Heart left ventricle (tissue), 13 donors: ENCODE measurements at regions not wholly inside any gene's neighbourhood (a gene's known extent, or its start where the extent isn't known, plus 50 kb on each side); places are given as distances from the start of the nearest gene placed in this dataset.

Experiments used
- CTCF ChIP-seq, 12 donors: fragments of 200-600 bp; sonication (generic) in 4 of 12; IDR thresholded peaks; one replicate each; pipeline versions ENCODE4 v1.5.0 to v1.8.0; 2018 to 2022; ENCODE audit warnings: antibody characterized with exemption in 12 of 12, mild to moderate bottlenecking in 5 of 12
- POLR2A ChIP-seq, 2 donors: fragments of 450-650 bp; IDR thresholded peaks; one replicate each; pipeline ENCODE4 v1.6.1; 2017; ENCODE audit warnings: antibody characterized with exemption in 2 of 2, mild to moderate bottlenecking in 2 of 2, moderate library complexity in 2 of 2
- donor health status: ischemic (EF 13 %, LVEDD 7.1; RV severe dilation, severe dysfunction).
- donor health status: DM: no; HTN: yes; CAD: no.
- donor health status: DM: no; HTN: no; CAD: no.
- donor health status: ischemic (EF 25% LVEDD 6.9; RV normal size, moderate dysfunction).
- donor health status: ischemic (EF 25% LVEDD 5.7; RV mildly dilated, moderate dysfunction).
- donor health status: ischemic (EF 35%, LVEDD 5.7; RV mildly dilated, moderate dysfunction).
- donor health status: nonischemic (EF 11% LVEDD 7.7; RV severe dilation, severe dysfunction).
- donor health status: DM: yes; HTN: yes; CAD: no.
- donor health status: PGD.
- donor health status: ischemic (EF 29% LVEDD 5.4; RV normal size, mild dysfunction).
- donor health status: nonischemic (EF 23%, LVEDD 6.1; RV moderate dilation, normal function).

- TF ChIP-seq POLR2A (IDR thresholded peaks at IDR 0.05) (no peak), CTCF (IDR thresholded peaks at IDR 0.05) (no peak)
These were observed 125.7 kb upstream of the FBXL17 start for GRCh38 chr5:108507631-108508030.
